GM18907 (cell line): ENCODE measurements at regions not wholly inside any gene's neighbourhood (a gene's known extent, or its start where the extent isn't known, plus 50 kb on each side); places are given as distances from the start of the nearest gene placed in this dataset.
"Not testable (repeated sequence)": the region's sequence is repeated elsewhere in the genome, so short reads cannot be mapped to it uniquely, and the experiment has no call there.

Source experiments
- ATAC-seq: cut with Tn5 transposase; IDR thresholded peaks from one replicate; pipeline ENCODE4 v1.9.1; 2021; ENCODE audit warnings: mild to moderate bottlenecking, moderate library complexity; ENCODE audit not compliant: unreplicated experiment

GRCh38 chr7:52782348-52782747 is 253.1 kb upstream of the POM121L12 start:
- no peak for ATAC-seq

- no peak for ATAC-seq
These were observed 254.2 kb upstream of the POM121L12 start for GRCh38 chr7:52781250-52781649.

DNA sequence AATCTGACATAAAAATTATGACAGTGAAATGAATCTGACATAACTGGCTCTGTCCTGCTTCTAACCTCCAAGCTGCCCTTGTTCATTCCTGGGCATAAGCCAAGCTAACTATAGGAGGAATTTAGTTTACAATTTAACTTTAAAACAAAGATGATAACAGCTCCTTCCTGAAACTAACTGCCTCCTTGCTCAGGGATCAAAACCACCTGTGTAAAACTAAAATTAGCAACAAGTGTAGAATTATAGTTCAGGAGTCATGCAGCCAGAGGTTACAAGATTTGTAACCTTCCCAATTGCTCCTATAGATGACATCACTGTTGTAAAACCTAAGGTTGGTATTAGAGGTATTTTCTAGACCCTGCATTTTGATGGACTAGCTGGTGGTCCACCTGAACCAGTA is 256.4 kb upstream of the POM121L12 start:
- no peak for ATAC-seq

DNA sequence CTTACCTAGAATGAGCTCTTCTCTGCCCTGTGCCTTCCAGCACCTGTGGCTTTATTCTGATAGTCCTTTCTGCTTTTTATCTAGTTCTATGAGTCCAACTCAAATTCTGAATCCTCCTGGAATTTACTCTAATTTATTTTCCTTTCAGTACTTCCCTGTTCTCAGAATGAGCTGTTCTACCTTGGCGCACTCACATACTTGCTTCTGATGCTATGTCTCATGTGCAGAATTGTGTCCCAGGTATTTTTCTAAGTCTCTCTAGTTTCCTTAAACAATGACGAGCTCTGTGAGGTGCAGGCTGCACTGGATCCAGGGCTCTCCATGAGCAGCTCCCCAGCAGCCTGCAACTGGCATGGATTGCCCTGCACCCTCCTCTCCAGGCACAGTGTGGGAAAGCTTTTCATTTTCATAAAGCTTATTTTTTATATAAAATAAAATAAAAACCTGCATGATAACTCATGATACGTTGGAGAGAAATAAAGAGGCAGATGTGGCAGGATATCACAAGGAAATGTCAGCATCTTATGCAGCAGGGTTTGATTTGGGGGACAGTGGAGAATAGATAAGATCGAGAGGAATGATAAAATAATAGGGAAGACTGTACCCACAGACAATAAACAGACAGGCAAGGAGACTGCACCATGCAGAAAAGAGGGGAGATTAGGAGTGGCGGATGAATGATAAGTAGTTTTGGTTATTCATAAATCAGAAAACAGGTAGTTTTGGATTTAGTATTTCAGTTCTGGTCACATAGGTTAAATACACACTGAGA is 258.2 kb upstream of the POM121L12 start:
- ATAC-seq = no peak

DNA sequence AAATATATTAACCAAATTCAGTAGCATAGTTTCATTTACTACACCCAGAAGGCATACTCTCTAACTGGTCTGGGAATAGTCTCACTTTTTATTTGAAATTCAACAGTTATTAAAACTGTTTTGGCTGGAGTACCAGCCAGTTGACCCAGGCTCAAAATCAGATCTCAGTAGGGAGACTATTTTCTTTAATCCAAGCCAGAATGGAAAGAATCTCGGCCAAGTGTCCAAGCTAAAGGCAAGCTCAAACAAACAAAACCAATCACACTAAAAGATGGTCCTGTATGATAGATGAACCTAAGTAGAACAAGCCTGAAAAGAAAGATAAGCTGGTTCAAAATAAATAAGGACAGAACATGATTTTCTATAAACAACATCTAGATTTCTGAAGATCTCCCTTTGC is 259.6 kb upstream of the POM121L12 start:
- ATAC-seq = no peak

DNA sequence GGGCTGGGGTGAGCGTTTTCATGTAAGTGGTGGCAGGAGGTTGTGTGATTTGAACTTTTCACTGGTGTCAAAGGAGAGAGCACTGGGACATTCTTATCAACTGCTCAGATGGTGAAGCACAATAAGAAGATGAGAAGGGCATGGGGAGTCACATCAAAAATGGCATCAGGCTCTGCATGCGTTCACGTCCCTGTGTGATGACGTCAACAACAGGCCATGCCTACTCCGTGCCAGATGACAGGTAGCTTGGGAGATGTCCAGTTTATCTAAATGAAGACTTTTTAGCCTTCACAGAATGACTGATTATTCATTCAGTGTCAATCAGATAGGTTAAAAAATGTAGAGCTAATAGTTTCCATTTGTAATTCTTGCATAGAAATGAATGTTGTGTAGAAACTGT is 264.3 kb upstream of the POM121L12 start:
- no peak for ATAC-seq

GRCh38 chr7:52764492-52765169 is 270.8 kb upstream of the POM121L12 start:
- no peak for ATAC-seq

DNA sequence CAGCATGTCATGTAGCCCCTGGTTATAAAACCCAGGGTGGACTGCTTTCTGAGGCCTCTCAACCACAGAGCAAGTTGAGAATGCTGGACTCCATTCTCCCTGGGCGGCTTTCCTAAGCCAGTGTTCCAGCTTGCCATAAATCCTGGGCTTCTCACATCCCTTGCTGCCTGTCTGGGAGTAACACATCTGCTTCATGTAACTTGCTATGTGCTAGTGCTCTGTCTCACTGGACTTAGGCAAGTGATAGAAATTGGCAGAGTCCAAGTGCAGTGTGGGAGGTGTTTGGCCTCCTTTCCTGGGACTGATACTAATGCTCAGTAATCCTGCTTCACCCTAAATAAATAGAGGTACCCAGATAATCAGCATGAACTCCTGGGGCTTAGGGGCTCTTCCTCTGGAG is 277.1 kb upstream of the POM121L12 start:
- no peak for ATAC-seq

DNA sequence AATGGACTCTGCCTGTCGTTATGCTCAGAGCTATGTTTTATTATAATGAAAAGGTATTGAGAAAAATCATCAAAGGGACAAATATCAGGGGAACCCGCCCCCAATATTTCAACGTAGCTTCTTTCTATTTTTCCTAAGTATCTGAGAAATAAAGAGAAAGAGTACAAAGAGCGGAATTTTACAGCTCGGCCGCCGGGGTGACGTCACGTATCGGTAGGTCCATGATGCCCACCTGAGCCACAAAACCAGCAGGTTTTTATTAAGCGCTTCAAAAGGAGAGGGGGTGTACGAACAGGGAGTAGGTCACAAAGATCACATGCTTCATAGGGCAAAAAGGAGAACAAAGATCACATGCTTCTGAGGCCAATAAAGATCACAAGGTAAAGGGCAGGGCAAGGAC is 281.6 kb upstream of the POM121L12 start:
- no peak for ATAC-seq

DNA sequence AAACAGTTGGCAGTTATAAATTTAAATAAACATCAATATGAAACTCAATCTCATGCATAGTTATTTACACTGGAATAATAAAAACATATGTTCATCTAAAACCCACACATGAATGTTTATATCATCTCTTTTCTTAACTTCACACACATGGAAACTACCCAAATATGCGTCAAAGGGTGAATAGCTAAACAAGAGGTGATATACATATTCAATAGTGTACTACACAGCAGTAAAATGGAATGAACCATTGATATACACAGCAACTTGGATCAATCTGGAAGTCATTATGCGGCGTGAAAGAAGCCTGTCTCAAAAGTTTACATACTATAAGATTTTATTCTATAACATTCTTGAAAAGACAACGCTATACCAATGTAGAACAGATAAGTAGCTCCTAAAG is 282.5 kb upstream of the POM121L12 start:
- ATAC-seq = no peak

DNA sequence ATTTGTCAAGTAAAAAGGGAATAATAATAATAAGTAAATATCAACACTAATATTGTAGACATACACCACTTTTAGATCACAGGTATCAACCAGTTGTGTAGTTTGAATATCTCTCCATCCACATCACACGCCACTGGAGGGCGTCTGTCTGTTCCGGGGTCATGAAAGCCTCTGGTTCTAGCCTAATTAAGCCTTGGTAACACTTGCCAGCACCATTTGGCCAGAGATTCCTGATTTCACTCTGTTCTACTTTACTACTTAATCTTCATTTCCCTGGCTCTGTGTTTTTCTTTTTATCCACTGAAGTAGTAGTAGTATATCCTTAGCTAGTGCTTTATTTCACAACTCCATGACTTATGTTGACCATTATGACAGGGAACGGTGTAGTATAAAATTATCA is 285.6 kb upstream of the POM121L12 start:
- ATAC-seq = no peak

- ATAC-seq = no peak
These were observed 287.6 kb upstream of the POM121L12 start for GRCh38 chr7:52747817-52748216.

DNA sequence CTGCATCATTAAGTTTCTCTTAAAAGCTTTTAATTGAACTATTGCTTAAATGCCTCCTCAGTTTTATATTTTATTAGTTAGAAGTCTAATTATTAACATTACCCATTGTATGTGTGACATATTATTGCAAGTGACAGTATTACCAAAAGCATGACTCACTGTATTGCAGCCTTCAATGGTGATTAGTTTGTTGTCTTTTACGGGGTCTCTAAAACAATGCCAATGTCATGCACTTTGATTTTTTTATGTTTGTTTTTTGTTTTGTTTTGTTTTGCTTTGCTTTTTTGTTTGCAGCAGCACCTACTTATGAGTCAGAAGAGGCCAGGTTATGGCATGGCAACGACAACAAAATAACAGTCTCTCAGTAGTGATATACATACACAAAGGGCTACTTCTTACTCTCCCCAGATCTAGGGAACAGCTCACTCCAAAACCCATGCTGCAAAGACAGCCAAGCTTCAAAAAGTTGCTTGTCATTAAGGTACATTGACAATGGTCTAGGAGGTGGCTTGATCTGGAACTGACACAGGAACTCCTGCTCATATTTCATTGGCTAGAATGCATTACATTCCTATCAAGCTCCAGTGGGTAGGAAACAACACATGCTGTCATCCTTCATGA is 293.7 kb upstream of the POM121L12 start:
- no peak for ATAC-seq

GRCh38 chr7:52735656-52736055 is 299.8 kb upstream of the POM121L12 start:
- ATAC-seq = no peak

GRCh38 chr7:52728683-52729082 is 306.8 kb upstream of the POM121L12 start:
- ATAC-seq = not testable (repeated sequence)

DNA sequence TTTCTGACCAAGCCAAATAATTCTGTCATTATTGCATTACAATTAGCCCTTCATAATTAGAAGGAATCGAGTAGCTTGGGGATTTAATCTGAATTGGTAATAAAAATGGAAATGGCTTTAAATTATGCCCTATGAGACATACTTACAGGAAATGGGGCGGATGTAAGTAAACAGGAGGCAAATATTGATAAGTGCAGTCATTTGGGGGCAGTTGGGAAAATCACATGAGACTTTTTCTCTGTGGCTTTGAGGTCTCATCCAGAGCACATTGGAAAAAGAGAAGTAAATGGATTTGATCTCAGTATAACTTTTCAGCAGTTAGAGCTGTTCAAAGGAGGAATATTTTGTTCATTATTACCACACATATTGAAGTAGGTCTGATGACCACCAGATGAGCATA is 307.8 kb upstream of the POM121L12 start:
- ATAC-seq = no peak

DNA sequence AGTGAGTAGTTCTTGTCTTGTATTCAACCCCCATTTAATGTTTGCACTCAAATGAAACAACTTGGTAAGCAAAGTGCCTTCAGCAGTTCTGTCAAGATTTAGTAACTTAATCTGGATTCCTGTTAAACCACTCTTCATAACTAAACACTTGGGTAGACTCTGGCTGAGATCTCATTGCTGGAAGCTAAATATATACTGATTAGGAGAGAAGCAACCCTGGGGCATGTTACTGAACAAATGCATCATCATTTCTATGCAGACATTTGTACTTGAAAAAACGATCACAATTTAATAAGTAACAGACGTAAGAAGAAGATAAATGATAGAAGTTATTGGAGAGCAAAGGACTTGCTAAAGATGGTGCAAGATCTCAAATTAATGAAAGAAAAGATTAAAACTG is 308.4 kb upstream of the POM121L12 start:
- ATAC-seq = no peak

DNA sequence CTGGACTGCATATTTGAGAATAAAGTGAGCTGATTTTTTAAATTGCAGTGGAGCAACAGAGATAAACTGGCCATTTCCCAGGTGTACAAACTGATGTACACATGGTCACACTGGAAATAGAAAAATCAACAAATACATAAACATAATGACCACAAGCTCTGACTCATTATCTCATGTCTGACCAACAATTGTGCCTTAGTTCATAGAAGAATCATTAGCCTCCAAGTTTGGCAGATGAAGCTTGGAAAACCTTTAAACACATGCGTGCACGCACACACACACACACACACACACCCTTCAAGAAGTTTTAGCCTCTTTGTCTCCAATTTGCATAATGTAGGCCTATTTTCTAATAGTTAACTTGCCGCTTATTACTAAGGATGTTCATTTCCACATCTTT is 308.9 kb upstream of the POM121L12 start:
- no peak for ATAC-seq

DNA sequence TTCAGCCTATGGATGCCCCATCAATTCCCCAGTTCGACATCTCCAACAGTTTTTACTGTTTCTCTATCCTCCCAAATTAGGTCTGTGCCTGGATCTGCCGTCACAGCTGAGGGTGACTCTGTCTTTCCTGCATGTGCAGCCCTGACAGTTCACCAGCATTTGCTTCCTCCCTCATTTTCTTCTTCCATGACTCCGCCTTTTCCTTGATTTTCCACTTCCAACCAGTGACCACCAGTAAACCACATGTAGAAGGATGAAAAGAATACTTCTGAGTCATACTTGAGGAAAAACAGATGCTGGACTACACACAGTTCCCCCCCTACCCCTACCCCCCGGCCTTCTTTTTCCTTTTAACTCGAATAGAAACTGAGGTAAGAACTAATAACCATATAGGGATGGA is 311.8 kb upstream of the POM121L12 start:
- no peak for ATAC-seq

DNA sequence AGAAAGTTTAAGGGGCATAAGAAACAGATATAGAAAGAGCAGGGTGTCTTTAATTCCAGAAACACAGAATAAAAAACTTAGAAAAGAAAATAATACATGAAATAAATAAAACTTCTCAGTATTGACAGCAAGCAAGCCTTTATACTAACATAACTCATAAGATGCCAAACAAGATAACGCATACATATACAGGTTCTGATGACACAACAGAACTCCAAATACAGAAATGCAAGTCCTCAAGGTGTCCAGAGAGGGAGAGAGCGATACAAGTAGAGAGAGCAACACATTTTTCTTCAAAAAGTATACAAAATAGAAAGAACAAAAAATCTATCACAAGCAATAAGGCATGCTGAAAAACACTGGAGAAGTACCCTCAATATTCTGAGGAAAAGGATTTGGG is 314.6 kb upstream of the POM121L12 start:
- no peak for ATAC-seq

DNA sequence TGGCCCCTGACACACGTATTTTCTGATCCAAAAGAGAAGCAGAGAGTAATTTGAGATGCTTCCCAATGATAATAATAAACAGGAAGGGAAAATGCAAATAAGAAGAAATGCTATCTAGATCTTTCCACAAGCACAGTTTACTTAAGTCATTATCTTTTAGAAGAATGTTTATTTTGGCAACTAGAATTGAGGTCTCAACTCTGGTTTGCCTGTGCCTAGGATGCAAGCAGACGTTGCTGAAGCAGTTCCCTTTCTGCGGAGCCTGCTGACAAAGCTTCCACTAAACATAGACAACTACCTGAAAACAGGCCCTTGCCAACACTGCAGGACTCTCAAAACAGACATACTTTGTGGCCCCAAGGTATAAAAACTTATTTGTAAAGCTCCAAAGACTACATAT is 315.8 kb upstream of the POM121L12 start:
- no peak for ATAC-seq

DNA sequence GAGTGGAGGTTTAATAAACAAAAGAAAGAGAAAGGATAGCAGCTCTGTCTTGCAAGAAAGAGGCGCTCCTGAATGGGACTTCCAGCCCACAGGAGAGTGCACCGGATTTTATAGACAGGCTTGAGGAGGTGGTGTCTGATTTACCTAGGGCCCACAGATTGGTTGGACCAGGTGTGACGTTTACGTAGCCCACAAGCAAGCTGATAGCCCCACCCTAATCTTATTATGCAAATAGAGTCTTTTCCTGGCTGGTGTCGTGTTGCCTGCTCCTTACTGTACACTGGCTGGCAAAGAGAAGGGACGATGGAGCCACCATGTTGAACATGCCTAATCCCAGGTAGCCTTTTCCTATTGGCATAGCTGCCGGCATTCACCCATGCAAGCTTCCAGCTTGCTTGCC is 319.7 kb upstream of the POM121L12 start:
- no peak for ATAC-seq
